BJ (cell line): ENCODE measurements at regions not wholly inside any gene's neighbourhood (a gene's known extent, or its start where the extent isn't known, plus 50 kb on each side); places are given as distances from the start of the nearest gene placed in this dataset.

Experiments
- CTCF ChIA-PET: fragments of 350-600 bp; formaldehyde crosslinking; extraction: SDS; loops from one replicate; lab custom pipeline; 2021; ENCODE audit warnings: antibody characterized with exemption, inconsistent platforms; lab: Yijun Ruan, JAX
- POLR2A ChIA-PET: fragments of 300-600 bp; sonication (Branson Sonifier 250); formaldehyde crosslinking; extraction: SDS; loops from one replicate; lab custom pipeline; 2021; ENCODE audit warnings: antibody characterized with exemption; lab: Charles Lee
- DNase-seq: peaks from one replicate; pipeline ENCODE4 v3.0.0-alpha.2; 2011; ENCODE audit warnings: low read depth
- H3K27me3 ChIP-seq: 2 replicates; pipeline ENCODE4 v1.6.0; 2011; ENCODE audit warnings: low read length; ENCODE audit not compliant: control insufficient read depth, insufficient read depth
- H3K36me3 ChIP-seq: 2 replicates; pipeline ENCODE4 v1.5.1; 2011; ENCODE audit warnings: low read length; ENCODE audit not compliant: control insufficient read depth, insufficient read depth
- H3K4me3 ChIP-seq: 2 replicates; pipeline ENCODE4 v1.5.1; 2011; ENCODE audit warnings: low read depth, mild to moderate bottlenecking, control low read depth, low read length
- TF ChIP-seq, protein P1 (sequence below): IDR thresholded peaks from 2 replicates; pipeline ENCODE4 v1.5.1; 2011; ENCODE audit warnings: low read depth, mild to moderate bottlenecking, control low read depth, inconsistent platforms, low read length, moderate library complexity; ENCODE audit not compliant: insufficient read depth

DNA sequence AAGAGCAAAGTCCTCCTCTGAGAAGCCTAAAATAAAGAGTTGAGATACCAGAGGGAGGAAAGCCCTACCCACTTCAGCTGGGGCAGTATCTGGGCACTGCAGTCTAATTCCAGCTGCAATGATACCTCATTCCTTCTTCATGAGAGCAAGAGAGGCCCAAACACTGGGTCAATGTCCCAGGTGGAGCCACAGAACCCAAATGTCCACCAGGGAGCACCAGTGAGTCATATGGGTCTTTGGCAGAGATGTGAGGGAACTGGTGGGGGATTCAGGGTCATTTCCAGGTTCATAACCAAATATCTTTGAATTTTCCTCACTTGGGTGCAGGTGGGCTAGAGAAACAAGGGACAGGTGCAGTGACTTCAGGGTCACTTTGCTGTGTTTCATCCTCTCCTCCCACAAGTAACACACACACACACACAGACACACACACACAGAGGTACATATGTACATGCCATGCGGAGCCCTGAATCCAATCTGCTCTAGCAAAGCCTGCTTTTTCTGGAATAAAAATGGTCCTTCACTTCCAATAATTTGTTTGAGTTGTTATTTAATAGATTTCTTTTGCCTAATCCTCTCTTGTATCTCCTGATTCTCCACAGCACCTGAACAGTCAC is 585.4 kb downstream of the SOX6 start:
- ChIA-PET POLR2A (no interaction called here), CTCF (interaction anchor here (0.6 to 2.3 kb wide), 6 partner anchors 23 to 843 kb away, joined by 3 to 11 read pairs (median 3); no protein-coding TSS in a partner anchor)
- no peak overlapping the region for H3K4me3 ChIP-seq
- no peak for DNase-seq
- H3K36me3 ChIP-seq, result no peaks in the 10 kb centered on the region
- H3K27me3 ChIP-seq, result no peaks in the 10 kb centered on the region; the same call in 1 of the 2 replicates
- TF ChIP-seq, protein P1, sequence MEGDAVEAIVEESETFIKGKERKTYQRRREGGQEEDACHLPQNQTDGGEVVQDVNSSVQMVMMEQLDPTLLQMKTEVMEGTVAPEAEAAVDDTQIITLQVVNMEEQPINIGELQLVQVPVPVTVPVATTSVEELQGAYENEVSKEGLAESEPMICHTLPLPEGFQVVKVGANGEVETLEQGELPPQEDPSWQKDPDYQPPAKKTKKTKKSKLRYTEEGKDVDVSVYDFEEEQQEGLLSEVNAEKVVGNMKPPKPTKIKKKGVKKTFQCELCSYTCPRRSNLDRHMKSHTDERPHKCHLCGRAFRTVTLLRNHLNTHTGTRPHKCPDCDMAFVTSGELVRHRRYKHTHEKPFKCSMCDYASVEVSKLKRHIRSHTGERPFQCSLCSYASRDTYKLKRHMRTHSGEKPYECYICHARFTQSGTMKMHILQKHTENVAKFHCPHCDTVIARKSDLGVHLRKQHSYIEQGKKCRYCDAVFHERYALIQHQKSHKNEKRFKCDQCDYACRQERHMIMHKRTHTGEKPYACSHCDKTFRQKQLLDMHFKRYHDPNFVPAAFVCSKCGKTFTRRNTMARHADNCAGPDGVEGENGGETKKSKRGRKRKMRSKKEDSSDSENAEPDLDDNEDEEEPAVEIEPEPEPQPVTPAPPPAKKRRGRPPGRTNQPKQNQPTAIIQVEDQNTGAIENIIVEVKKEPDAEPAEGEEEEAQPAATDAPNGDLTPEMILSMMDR, result peak; percentile 64

DNA sequence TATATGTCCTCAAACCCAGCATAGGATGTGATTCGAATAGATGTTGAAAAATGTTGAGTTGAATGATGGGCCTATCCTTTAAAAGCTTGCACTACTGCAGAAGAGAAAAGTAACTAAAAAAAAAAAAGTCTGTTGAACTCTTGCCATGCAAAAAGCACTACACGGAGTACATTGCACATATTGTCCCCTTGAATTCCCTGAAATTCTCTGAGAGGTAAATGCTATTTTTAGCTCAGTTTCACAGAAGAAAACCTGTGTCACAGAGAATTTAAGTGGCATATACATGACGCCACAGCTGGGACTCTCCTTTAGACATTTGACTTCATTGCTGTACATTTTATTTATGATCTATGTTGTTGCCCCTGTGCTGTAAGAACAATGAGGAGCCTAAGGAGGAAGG is 583.8 kb downstream of the SOX6 start:
- Histone ChIP-seq H3K27me3 (no peaks in the 10 kb centered on the region; the same call in 1 of the 2 replicates), H3K4me3 (no peak overlapping the region), H3K36me3 (no peaks in the 10 kb centered on the region)
- TF ChIP-seq, protein P1, result no peak
- DNase-seq, result no peak
- CTCF ChIA-PET, result interaction anchor here (1.1 to 2.3 kb wide), 3 partner anchors 11 to 841 kb away, joined by 3 to 11 read pairs (median 4); no protein-coding TSS in a partner anchor
- POLR2A ChIA-PET, result no interaction called here

DNA sequence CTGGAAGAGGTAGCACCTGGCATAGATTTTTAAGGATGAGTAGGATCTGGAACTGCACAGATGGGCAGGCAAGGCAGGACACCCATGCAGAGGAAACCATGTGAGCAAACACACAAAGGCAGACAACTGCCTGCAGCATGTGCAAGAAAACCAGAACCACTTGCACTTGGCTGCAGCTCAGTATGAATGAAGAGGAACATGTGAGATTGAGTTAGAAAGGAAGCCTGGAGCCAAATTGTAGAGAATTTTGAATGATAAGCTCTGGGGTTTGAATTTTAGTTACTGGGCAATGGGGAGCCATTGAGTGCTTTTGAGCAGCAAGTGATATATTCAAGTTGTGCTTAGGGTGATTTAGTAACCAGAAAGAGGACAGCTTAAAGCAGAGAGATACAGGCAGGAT is 583.4 kb downstream of the SOX6 start:
- Histone ChIP-seq H3K36me3 (no peaks in the 10 kb centered on the region), H3K27me3 (no peaks in the 10 kb centered on the region; the same call in 1 of the 2 replicates), H3K4me3 (no peak overlapping the region)
- POLR2A ChIA-PET, result no interaction called here
- TF ChIP-seq, protein P1, result no peak
- CTCF ChIA-PET, result interaction anchor here (1.8 to 2.3 kb wide), 3 partner anchors 12 to 841 kb away, joined by 4 to 11 read pairs (median 6); no protein-coding TSS in a partner anchor
- no peak for DNase-seq

DNA sequence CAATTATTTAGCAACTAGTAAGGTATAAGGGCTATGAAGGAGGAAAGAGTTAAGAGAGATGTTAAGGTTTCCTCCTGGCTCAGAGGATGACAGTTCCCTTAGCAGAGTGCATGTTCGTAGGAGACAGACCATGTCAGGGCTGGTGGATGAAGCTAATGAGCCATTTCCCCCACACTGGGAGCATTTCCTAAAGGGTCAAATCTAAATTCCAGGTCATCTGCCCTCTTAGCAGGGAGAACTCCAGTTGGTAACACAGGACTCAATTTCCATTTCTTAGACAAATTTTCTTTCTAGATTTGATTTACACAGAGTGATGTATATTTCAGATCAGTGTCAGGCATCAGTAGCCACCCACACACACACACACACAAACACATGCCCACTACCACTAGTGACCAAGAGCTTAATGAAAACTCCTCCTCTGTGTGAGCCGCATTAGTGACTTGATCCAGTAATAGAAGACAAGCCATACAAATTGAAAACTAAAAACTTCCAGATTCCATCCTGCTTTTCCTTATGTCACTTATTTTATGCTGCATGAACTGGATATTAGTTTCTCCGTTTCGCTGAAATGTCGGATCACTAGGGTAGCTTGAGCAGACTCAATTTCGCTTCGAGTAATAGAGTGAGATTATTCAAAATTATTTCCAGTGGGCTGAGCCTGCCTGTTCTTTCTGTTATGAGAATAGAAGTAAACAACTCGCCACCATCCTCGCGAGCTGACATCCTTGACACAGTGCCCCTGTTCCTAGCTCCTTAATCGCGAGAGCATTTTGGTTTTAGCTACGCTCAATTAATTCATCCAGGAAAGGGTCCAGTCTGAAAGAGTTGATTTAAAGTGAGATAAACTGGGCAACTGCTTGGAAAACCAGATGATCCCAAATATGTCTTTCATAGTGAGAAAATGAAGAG is 582.6 kb downstream of the SOX6 start:
- POLR2A ChIA-PET, result interaction anchor here (0.7 kb wide), 1 partner anchor 124 kb away, joined by 3 read pairs; no protein-coding TSS in a partner anchor
- Histone ChIP-seq H3K4me3 (no peak overlapping the region), H3K27me3 (no peaks in the 10 kb centered on the region; the same call in 1 of the 2 replicates), H3K36me3 (no peaks in the 10 kb centered on the region)
- no peak for DNase-seq
- TF ChIP-seq, protein P1, result no peak
- CTCF ChIA-PET, result interaction anchor here (0.6 to 2.3 kb wide), 6 partner anchors 12 to 840 kb away, joined by 3 to 11 read pairs (median 4); no protein-coding TSS in a partner anchor
